ENCODE measurements at regions not wholly inside any gene's neighbourhood (a gene's known extent, or its start where the extent isn't known, plus 50 kb on each side); places are given as distances from the start of the nearest gene placed in this dataset.

DNA sequence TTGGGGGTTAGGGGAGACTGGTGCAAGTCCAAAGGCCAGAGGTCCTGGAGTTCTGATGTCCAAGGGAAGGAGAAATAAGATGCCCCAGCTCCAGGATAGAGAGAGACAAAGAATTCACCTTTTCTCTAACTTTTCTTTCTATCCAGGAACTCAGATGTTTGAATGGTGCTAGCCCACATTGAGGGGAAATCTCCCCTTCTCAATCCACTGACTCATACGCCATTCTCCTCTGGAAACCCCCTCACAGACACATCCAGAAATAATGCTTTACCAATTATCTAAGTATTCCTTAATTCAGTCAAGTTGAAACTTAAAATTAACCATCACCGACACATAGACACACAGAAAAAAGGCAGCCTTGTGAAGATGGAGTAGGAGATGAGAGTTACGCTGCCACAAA lies 1085.2 kb downstream of the NSUN3 start:
- H3K9me3 ChIP-seq (ENCODE audit: insufficient read depth, low read length), result no peaks in the 10 kb centered on the region
- TF ChIP-seq EZH2phosphoT487 (conservative IDR thresholded peaks at IDR 0.05; ENCODE audit: low read length) (no peak), CTCF (IDR thresholded peaks at IDR 0.05; ENCODE audit: insufficient read depth, low read length, poor library complexity, severe bottlenecking) (no peak)

DNA sequence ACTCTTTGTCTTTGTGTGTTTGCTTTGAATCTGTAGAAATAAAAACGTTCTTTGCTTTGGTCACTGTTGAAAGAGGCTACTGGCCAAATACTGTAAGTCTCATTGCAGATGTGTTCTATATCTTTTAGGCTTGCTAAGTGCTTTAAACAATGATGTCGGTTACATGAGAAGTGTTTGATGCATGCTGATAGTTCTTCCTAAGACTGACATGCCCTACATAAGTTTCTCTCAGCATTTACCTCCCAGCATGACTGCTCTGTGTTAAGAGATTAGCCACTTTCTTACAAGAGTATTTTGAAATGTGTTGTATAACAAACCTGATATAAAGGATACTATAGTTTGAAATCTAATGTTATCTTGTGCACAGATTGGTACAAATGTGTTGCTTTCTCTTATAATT lies 1088.7 kb downstream of the NSUN3 start:
- Histone ChIP-seq H3K79me2 (ENCODE audit: insufficient read depth, low read length) (no peaks in the 10 kb centered on the region), H3K27ac (ENCODE audit: low read depth, low read length) (no peak overlapping the region), H3K36me3 (ENCODE audit: low read length) (no peaks in the 10 kb centered on the region), H4K20me1 (ENCODE audit: low read depth, low read length) (no peaks in the 10 kb centered on the region), H3K27me3 (ENCODE audit: low read length) (no peaks in the 10 kb centered on the region), H2AFZ (ENCODE audit: low read depth, low read length, severe bottlenecking) (no peak overlapping the region), H3K4me3 (ENCODE audit: insufficient read depth, low read length, poor library complexity, severe bottlenecking) (no peak overlapping the region), H3K4me2 (ENCODE audit: low read depth, low read length, poor library complexity, severe bottlenecking) (no peak overlapping the region), H3K9me3 (ENCODE audit: insufficient read depth, low read length) (no peaks in the 10 kb centered on the region), H3K9ac (ENCODE audit: low read length) (no peak overlapping the region), H3F3A (ENCODE audit: insufficient read depth) (no peaks in the 10 kb centered on the region), H3K9me2 (replicated peaks; ENCODE audit: insufficient read depth, low read length) (no peaks in the 10 kb centered on the region)
- TF ChIP-seq EZH2phosphoT487 (conservative IDR thresholded peaks at IDR 0.05; ENCODE audit: low read length), result no peak
- TF ChIP-seq CTCF (IDR thresholded peaks at IDR 0.05; ENCODE audit: insufficient read depth, low read length, poor library complexity, severe bottlenecking), result no peak

More for the DNA sequence above, 1085.2 kb downstream of the NSUN3 start:
- no peaks in the 10 kb centered on the region for H3K36me3 ChIP-seq (ENCODE audit: low read length)
- no peak overlapping the region for H3K9ac ChIP-seq (ENCODE audit: low read length)
- no peaks in the 10 kb centered on the region for H3K27me3 ChIP-seq (ENCODE audit: low read length)
- no peaks in the 10 kb centered on the region for H3K79me2 ChIP-seq (ENCODE audit: insufficient read depth, low read length)
- no peak overlapping the region for H2AFZ ChIP-seq (ENCODE audit: low read depth, low read length, severe bottlenecking)
- H3K4me2 ChIP-seq (ENCODE audit: low read depth, low read length, poor library complexity, severe bottlenecking), result no peak overlapping the region
- no peak overlapping the region for H3K27ac ChIP-seq (ENCODE audit: low read depth, low read length)
- H4K20me1 ChIP-seq (ENCODE audit: low read depth, low read length), result no peaks in the 10 kb centered on the region
- H3K9me2 ChIP-seq (replicated peaks; ENCODE audit: insufficient read depth, low read length), result no peaks in the 10 kb centered on the region
- no peak overlapping the region for H3K4me3 ChIP-seq (ENCODE audit: insufficient read depth, low read length, poor library complexity, severe bottlenecking)
- no peaks in the 10 kb centered on the region for H3F3A ChIP-seq (ENCODE audit: insufficient read depth)

DNA sequence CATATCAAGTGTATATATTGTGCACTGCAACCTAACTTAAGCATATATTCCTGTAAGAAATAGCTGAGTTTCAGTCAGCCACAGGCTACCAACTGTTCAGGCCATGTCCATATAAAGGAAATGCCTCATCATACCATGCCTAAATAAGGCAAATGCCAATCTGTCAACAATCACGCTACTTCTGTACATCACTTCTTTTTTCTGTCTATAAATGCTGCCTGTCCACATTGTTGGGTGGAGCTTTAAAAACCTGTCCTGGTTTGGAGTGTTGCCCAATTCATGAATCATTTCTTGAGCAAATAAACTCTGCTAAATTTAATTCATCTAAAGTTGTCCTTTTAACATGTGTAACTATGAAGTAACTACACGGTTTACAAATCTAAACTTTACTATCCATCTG lies 1091.9 kb downstream of the NSUN3 start:
- no peaks in the 10 kb centered on the region for H3K36me3 ChIP-seq (ENCODE audit: low read length)
- no peak overlapping the region for H2AFZ ChIP-seq (ENCODE audit: low read depth, low read length, severe bottlenecking)
- no peak overlapping the region for H3K4me2 ChIP-seq (ENCODE audit: low read depth, low read length, poor library complexity, severe bottlenecking)
- no peaks in the 10 kb centered on the region for H3K79me2 ChIP-seq (ENCODE audit: insufficient read depth, low read length)
- TF ChIP-seq EZH2phosphoT487 (conservative IDR thresholded peaks at IDR 0.05; ENCODE audit: low read length) (no peak), CTCF (IDR thresholded peaks at IDR 0.05; ENCODE audit: insufficient read depth, low read length, poor library complexity, severe bottlenecking) (no peak)
- H3K27ac ChIP-seq (ENCODE audit: low read depth, low read length), result no peak overlapping the region
- no peak overlapping the region for H3K4me3 ChIP-seq (ENCODE audit: insufficient read depth, low read length, poor library complexity, severe bottlenecking)
- no peaks in the 10 kb centered on the region for H3K9me2 ChIP-seq (replicated peaks; ENCODE audit: insufficient read depth, low read length)
- no peaks in the 10 kb centered on the region for H3K27me3 ChIP-seq (ENCODE audit: low read length)
- H3F3A ChIP-seq (ENCODE audit: insufficient read depth), result no peaks in the 10 kb centered on the region
- H3K9ac ChIP-seq (ENCODE audit: low read length), result no peak overlapping the region
- H3K9me3 ChIP-seq (ENCODE audit: insufficient read depth, low read length), result no peaks in the 10 kb centered on the region
- H4K20me1 ChIP-seq (ENCODE audit: low read depth, low read length), result no peaks in the 10 kb centered on the region
